ENCODE measurements at regions not wholly inside any gene's neighbourhood (a gene's known extent, or its start where the extent isn't known, plus 50 kb on each side); places are given as distances from the start of the nearest gene placed in this dataset.

DNA sequence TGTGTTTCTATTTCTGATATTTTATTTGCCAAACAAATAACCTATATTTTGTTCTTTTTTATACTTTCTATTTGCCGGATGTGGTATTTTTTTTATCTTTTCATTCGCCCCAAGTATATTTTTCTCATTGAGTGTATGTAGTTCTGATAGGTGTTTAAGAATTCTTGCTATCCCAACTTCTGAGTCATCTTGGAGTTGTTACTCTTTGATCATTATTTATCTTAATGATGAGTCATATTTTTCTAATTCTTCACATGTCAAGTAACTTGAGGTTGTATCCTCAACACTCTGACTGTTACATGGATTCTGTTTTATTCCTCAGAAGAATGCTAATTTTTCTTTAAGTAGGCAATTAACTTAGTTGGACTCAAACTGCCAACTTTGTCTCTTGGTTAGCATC is 498.1 kb downstream of the TLE1 start:
- no peak for DNase-seq (ENCODE audit: low read depth)

DNA sequence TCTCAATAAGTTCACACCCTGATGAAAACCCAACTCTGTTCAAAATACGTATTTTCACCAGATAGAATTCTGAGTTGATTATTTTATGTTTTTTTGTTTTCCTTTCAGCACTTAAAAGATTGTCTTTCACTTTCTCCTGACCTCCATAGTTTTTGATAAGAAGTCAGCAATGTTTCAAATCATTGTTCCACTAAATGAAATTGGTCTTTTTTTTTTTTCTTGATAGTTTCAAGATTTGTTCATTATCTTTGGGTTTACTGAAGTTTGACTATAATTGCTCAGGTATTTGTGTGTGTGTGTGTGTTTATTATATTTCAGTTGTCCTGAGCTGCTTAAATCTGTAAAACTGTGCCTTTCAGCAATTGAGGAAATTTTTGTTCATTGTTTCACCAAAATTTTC is 498.7 kb downstream of the TLE1 start:
- DNase-seq (ENCODE audit: low read depth) = no peak

DNA sequence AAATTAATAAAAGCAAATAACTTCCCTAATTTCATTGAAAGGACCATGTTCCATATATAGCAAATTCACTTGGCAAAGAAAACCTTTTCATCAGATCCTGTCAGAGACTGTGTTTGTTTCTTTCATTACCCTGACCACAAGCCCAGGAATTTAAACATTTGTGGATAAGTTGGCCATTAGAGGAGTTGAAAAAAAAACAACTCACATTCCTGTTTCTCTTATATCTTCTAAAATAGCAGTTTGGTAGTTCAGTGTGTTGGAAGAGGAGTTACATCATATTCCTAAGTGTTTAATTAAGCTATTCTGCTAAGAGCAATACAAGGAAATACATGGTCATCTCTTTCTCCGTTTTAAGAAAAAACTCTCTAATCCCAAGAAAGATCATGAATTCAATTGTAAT is 505.6 kb downstream of the TLE1 start:
- no peak for DNase-seq (ENCODE audit: low read depth)

DNA sequence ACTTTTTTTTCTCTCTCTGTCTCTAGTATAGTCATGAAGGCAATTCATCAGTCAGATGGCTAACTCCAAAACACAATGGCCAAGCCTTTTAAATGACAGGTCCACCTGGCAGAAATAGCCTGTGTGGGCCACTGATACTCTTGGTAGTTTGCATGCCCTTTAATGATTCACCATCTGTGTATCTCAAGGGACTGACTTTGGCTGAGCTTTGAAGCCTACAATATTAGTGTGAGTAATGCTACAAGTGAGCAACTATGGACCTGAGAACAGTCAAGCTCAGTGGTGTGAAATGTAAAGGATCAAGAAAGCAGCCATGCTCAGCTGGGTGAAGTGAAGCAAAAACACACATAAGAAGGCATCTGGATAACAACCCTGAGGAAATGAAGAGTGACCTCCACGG is 506.9 kb downstream of the TLE1 start:
- DNase-seq (ENCODE audit: low read depth) = no peak

DNA sequence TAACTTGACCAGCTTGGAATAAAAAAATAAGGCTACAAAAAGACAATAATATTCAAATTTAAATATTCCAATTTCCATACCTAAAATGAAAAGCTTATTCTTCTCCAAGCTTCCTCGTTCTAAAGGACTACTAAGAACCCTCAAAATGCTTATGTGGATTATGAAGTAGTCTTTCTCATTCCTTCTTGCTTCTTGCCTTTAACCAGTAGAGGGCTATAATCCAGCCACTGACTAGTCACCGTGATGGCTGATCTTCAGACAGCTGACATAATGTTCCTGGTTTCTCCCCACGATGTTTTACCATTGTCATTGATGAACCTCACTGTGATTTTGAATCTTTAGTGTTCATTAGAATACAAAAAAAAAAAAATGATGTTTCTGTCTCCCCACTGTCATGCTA is 515.3 kb downstream of the TLE1 start:
- DNase-seq (ENCODE audit: low read depth) = no peak

DNA sequence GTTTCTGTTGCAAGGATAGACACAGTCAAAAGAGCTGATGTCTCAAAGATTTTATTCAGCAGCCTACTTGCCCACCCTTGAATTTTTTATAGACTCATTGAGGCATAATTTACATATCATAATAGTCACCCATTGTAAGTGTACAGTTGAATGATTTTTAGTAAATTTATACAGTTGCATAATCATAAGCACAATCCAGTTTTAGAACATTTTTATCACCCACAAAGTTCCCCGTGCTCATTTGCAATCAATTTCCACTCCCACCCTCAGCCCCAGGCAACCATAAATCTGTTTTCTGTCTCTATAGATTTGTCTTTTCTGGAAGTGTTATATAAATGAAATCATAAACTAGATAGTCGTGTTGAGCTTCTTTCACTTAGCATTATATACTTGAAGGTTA is 517.7 kb downstream of the TLE1 start:
- DNase-seq (ENCODE audit: low read depth) = no peak

DNA sequence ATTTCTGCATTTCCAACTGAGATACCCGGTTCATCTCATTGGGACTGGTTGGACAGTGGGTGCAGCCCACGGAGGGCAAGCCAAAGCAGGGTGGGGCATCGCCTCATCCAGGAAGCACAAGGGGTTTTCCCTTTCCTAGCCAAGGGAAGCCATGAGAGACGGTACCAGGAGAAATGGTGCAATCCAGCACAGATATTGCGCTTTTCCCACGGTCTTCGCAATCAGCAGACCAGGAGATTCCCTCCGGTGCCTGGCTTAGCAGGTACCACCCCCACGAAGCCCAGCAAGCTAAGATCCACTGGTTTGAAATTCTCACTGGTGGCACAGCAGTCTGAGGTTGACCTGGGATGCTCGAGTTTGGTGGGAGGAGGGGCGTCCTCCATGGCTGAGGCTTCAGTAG is 527.0 kb downstream of the TLE1 start:
- DNase-seq (ENCODE audit: low read depth) = no peak

DNA sequence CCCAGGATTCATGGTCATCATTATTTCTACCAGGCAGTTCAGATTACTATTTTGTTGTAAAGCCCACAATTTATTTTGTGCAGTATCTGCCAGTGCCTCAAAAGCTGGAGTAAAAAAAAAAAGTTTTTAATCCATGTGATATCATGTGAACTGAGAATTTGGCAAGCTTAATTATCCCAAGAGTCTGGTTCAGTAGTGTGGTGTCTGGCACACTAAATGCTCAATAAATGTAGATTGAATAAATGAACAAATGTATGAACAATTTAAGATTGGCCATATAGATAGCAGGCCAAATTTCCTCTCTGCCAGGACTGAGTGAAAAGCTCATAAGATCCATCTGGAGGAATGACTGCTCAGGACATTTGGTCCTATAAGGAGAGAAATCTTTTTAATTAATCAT is 533.0 kb downstream of the TLE1 start:
- DNase-seq (ENCODE audit: low read depth) = no peak

DNA sequence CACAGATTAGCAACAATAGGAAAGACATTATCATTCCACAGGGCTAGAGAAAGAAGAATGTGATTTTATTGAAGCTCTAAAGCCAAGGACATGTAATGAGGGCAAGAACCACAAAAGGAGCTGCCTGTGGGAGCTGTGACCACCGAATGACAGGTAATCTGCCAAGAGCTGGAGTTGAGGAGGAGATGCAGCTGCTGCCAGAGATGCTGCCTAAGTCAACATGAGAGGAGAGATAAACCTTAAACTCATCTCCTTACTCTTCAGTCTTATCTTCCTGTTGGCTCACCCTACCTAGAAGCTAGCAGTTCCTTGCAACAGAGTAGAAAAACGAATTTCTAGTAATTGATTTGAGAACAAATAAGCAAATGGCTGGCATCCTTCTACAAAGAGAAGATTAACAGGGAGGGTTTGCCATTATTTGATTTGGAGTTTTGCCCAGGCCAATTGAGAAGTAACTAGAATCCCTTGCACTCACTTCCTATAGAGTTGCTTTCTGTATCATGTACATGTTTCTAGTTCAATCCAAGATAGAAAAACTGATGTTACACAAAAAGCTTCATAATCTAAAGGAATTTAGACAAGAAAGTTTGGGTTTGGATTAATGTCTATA is 539.2 kb downstream of the TLE1 start:
- no peak for DNase-seq (ENCODE audit: low read depth)

DNA sequence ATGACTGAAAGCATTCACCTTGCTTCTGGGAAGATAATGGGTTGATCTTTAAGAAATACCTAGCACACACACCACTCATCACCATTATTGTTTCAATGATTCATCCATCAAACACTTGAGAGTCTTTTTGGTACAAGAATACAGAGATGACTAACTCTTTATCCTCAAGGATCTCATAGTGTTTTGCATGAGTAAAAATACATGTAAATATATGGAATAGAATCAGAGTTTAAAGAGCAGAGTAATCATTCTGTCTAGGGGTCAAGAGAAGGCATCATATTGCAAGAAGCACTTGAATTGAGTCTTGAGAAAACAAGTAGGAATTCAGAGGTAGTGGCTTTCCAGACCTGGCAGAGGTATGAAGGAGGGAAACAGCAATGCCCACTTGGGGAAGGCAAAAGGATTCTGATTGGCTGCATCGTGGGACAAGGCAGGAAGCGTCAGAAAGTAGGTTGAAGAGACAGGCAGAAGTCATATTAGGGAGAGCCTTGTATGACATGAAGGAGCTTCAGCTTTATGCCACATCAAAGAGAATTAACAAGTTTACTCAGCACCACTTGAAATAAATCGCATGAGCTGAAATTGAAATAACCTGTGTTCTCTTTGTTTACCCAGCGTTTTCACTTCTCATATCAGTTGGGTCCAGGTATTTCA is 542.5 kb downstream of the TLE1 start:
- DNase-seq (ENCODE audit: low read depth) = no peak

DNA sequence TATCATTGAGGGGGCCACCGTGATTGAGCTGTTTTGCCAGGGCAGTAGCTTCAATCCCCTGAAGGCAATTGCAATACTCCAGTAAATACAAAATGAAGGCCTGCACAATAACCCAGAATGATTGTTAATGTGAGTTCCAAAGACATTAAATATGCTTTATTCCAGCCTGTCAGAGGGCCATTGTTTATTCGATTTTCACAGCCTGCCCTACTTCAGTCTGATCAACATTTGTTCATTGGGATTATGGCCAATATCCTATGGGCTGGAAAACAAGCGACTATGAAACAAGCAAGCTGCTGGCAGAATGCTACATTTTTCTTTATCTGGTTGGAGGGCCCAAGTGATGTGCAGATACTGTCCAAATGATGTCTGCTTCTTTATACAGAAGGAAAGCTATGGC is 543.1 kb downstream of the TLE1 start:
- DNase-seq (ENCODE audit: low read depth) = no peak

DNA sequence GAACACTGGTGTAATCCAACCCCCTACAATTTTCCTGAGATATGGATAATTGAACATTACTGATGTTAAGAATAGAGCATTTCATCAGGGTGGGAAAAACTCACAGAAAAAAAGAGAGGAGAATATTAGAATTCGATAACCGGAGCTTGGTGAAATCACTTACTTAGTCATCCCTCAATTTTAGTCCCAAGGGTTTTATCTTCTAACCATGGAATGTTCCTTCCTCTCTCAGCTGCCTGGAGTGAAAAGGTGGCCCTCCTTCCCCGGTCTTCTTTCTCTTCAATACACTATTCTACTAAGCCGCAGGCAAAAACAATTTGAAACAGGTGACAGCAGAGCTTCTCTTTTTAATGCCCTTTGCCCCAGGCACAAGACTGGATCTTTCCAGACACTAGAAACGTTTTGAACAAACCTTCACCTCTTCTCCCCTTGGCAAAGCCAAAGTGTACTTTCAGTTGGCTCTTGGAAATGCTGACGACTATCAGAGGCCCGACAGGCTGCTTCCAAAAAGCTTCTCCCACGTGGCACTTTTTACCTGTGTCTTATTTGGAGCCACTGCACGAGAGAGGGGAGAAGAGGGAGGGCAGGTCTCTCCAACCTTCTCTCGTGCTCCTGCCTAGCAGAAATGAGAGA is 543.9 kb downstream of the TLE1 start:
- no peak for DNase-seq (ENCODE audit: low read depth)

DNA sequence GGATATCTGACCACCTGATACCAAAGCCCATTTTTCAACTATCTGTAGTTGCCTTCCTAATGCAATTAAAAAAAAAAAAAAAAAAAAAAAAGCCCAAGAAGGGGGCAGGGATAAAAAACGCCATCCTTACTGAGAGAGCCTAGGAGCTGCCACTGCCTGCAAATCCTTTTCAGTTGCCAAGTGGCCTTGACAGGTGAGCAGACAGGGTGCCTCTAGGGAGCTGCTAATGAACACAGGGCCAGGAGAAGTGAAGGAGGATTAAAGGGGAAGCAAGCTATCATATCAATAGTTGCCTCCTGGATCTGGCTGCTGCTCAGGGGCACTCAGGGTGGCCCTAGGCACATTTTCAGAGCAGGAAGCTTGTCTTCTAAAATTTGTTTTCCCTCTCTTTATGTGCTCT is 547.4 kb downstream of the TLE1 start:
- DNase-seq (ENCODE audit: low read depth) = no peak

DNA sequence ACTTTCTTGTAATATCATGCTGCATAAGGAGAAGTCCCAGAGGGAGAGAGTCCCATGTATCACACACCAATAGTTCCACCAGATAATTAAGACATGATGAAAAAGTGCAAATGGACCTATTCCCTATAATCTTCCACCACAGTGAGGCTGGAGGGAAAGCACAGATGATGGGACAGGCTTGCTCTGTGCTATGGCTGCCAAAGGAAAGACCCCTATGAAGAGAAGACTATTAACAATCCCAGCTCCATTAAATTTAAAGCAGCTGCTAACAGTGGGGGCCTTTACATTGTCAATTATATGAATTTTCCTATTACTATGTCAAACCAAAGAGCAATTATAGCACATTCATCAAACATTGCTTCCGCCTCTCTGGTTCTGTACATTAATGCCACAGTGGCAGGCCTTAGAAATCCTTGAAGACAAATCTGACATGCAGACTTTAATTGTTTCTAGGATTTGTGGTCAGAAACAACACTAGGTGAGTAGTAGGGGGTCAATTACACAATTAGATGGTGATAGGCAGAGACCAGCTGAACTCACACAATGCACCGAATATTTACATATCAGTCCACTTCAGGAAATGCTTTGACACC is 551.3 kb downstream of the TLE1 start:
- DNase-seq (ENCODE audit: low read depth) = no peak

DNA sequence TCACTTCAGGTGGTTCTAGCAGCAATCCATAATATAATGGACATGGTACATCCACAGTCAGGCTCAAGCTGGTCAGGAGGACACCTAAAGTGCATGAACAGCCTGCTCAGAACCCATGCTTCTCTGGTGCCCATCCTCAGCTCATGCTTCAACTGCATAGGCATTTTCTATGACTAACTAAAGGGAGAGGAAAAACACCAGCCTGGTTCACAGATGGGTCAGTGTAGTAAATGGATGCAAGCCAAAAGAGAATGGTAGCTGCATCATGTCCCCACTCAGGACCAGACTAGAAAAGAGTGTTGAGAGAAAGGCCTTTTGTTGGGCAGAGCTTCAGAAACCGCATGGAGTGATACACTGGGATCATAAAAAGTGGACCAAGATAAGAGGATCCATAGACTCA is 556.6 kb downstream of the TLE1 start:
- DNase-seq (ENCODE audit: low read depth) = no peak

DNA sequence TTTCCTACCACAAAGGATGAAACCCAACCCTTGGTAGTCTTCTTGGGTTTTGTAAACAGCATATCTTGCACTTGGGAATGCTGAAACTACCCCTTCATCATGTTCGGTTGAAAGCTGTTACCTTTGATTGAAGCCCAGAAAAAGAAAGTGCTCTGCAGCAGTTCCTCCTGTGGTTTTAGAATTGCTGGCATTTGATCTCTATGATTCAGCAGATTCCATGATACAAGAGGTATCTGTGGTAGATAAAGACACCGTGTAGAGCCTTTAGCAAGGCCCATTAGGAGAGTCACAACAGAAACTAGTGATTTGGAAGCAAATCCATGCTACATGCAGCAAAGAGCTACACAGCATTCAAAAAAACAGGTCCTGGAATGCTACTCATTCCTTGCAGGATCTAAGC is 557.0 kb downstream of the TLE1 start:
- no peak for DNase-seq (ENCODE audit: low read depth)

DNA sequence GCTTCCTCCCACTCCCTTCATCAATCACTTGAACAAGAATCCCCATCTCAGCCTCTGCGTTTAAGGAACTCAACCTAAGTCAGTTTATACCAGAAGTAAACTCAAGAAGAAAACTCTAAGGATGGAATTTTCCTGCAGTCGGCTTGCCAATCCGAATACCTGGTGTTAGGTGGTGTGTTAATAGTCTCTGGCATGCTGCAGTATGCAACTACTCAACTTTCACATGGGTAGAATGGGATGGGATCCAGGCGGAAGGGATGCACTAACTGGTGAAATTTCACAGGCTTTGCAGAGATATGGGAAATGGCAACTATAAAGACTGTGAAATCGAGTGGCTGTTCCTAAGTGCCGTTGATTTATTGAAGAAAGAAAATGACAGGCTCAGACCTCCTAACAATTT is 560.6 kb downstream of the TLE1 start:
- no peak for DNase-seq (ENCODE audit: low read depth)

DNA sequence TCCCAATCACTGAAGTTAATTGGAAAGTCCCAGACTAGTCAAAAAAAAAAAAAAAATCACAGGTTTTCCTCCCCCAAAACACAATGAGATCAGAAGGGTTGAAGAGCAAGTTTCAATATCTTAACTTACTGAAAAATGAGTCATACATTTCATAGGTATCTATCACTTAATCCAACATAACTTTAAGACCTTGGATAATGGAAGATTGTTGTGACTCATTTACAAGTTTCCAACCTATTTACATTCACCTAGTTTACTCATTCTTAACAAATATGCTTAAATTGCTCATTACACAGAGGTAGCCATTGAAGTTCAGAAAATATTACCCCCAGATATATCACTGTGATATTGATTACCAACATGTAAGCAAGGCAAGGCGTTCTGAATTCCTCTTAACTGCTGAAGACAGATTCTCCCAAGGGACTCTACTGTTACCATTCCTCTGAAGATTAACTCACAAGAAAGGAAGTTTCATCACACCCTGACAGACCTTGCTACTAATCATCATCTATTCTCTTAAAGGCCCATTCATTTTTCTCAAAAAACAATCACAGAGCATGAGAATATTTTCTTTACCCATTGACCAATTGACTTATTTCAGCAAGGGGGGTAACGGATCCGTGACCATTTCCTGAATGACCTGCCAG is 563.8 kb downstream of the TLE1 start:
- DNase-seq (ENCODE audit: low read depth) = no peak

DNA sequence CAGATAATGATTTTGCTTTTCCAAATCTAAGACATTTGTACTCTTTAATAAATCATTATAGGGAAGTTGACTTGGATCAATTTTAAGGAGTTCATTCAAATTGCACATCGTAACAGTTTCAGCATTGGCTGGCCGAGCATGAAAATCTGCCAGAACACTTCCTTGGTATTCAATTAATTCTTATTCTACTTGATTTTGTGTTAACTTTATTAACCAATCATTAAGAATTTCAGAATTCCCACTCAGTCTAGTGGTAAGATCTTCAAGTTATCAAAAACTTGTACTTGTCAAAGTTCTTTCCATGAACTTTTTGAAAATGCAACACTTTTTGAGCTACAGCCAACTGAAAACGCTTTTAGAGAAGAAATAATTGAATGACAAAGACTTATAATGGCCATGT is 565.8 kb downstream of the TLE1 start:
- no peak for DNase-seq (ENCODE audit: low read depth)

DNA sequence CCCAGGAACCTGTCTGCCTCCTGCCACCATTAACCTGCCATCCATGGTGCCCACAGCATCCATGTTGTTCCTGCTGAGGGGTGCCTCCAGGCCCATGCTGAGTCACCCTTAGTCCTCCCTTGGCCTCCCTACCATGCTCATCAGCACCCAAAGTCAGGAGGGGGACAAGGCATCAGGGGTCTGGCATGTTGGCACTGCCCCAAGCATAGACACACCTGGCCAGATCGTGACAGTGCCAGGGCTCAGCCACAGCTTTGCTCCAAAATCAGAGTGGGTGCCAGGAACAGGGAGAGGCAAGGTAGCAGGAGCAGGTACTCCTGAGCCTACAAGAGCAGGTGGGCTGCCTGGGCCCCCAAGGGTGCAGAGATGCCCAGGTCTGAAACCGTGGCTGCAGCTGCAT is 566.6 kb downstream of the TLE1 start:
- no peak for DNase-seq (ENCODE audit: low read depth)

DNA sequence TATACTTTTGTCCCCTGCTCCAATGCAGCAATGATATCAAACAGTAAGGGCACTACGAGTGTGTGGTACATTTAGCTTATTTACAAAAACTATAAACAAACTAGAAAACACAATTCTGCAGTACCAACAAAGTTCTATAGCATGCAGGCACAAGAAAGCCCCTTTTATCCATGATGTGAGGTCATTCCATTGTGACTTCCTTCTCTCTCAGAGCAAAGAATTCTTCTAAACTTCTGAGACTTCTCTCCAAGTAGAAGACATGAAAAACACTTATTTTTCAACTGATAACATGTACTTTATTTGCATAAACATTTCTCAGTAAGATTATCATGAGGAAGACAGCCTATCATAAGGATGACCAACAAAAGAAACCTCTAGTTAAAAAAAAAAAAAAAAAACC is 569.8 kb downstream of the TLE1 start:
- DNase-seq (ENCODE audit: low read depth) = no peak

DNA sequence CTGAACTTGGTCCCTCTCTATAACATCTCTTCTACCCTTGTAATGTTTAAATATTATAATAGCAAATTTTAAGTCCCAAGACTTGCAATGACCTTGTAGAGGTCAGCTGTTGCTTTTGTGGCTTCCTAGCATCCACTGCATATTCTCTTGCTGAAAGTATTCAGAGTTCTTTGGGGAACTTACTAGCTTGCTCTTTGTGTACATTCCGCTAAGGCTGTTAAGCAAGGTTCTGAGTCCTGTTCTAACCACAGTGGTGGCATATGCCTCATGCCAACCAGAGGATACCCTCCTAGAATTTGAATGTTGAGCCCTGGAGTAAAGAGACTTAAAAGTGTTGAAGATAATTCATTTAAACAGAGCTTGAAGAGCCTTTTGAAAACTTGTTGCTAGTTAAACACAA is 570.9 kb downstream of the TLE1 start:
- DNase-seq (ENCODE audit: low read depth) = no peak
